ENCODE measurements at regions not wholly inside any gene's neighbourhood (a gene's known extent, or its start where the extent isn't known, plus 50 kb on each side); places are given as distances from the start of the nearest gene placed in this dataset.

DNA sequence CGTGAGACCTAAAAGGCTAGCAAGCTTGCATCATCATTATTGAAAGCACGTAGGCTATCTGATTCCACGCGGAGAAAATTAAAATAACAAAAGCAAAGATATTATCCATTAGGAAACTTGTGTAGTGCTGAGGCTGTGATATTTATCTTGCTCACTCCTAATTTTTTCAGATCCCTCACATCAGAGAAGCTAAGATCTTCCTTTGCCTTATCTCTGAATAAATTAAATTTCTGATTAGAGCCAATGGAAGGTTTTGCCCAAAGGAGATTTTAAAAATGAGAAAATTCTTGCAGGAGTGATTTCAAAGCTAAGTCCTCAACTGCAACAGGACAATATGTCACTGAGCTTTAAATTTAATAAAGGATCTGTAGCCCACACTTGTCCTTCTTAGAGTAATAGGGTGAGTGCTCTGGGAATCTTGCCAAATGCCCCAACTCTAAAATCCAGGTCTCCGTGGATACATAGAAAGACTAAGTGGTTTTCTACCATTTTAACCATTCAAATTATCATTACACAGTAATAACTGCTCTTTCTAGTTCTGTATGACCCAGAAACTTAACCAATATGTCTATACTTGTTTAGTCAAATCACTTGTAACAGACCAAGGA, 295.0 kb downstream of the CAAP1 start:
- TF ChIP-seq CTCF (IDR thresholded peaks at IDR 0.05; ENCODE audit: insufficient read depth, low read depth, low read length) (no peak), EZH2 (IDR thresholded peaks at IDR 0.05; ENCODE audit: insufficient read depth, low read length) (no peak)
